HG03521 (cell line): ENCODE measurements at regions not wholly inside any gene's neighbourhood (a gene's known extent, or its start where the extent isn't known, plus 50 kb on each side); places are given as distances from the start of the nearest gene placed in this dataset.

ENCODE experiments used
- ATAC-seq: cut with Tn5 transposase; IDR thresholded peaks from one replicate; pipeline ENCODE4 v1.9.1; 2021; ENCODE audit warnings: mild to moderate bottlenecking, moderate library complexity; ENCODE audit not compliant: unreplicated experiment

GRCh38 chr17:77439189-77440018, 298.6 kb downstream of the SEC14L1 start:
- no peak for ATAC-seq

DNA sequence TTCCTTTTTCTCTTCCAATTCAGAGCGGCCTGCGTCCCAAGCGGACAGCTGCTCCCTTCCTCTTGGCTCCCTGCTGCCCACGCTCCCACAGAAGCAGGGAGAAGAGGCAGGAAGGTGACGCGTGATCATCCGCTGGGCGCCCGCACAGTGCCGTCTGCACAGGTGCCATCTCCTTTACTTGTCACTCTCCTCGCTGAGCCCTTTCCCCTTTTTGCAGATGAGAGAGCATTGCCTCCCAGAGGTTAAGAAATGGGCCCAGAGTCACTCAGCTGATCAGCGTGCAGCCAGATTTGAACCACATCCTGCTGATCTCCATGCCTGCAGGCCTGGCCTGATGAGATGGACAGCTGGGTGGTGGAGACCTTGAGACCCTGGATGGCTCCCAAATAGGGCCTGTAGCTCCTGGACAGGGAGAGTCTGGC, 299.8 kb downstream of the SEC14L1 start:
- no peak for ATAC-seq

GRCh38 chr17:77441130-77441920, 300.6 kb downstream of the SEC14L1 start:
- ATAC-seq = peak; percentile 34

DNA sequence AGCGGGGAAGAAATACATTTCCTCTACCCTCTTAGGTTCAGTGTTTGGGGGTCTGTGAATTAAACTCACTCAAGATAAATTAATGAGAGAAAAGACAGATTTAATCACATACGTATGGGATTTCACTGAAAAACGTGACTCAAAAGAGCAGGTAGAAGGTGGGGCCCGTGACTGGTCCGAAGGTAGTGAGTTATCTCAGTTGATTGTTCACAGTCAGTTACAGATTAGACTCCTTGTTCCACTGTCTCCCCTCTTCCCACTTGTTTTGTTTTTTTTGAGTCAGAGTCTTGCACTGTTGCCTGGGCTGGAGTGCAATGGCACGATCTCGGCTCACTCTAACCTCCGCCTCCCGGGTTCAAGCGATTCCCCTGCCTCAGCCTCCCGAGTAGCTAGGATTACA, 301.2 kb downstream of the SEC14L1 start:
- ATAC-seq = no peak

DNA sequence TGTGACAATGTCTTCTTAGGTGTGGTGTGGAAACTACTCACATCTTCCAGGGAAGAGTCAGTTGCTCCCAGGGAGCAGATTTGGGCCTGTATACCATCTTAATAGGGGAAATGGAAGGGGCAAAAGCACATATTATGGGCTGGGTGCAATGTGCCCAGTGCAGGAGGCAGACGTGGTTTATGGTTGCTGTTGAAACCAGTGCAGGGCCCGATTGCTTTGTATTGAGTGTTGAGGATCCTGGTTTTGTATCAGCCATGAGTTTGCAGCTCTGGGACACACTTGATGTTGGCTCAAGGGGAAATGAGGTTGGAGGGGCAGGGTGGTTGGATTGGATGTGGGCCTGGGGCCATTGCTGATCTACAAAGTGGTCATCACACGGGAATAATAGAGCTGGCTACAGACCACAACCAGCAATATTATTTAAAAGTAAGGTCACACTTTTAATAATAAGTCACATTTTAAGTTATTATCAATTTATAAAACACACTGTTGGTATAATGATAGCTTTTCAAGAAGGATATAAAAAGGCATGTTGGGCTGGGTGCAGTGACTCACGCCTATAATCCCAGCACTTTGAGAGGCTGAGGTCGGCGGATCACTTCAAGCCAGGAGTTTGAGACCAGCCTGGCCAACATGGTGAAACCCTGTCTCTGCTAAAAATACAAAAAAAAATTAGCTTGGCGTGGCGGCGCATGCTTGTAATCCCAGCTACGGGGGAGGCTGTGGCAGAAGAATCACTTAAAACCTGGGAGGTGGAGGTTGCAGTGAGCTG, 302.4 kb downstream of the SEC14L1 start:
- no peak for ATAC-seq

DNA sequence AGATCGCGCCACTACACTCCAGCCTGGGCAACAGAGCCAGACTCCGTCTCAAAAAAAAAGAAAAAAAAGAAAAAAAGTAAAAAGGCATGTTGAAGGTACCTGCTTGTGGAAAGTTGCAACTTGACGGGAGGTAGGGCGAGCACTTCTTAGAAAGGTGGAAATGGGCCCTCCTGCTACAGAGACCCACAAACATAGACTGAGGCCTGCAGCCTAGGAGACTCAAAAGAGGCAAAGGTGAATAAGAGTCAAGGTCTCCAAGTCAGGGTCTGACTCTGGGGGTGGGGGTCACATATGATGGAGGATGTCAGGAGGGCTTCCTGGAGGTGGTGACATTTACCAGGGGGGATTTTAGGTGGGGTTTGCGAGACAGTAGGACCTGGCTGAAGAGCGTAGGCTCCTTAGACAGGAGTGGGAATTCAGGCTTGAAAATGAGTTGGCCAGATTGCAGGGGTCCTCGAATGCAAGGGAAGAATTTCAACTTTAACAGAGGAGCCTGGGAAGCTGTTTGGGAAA, 303.0 kb downstream of the SEC14L1 start:
- no peak for ATAC-seq

DNA sequence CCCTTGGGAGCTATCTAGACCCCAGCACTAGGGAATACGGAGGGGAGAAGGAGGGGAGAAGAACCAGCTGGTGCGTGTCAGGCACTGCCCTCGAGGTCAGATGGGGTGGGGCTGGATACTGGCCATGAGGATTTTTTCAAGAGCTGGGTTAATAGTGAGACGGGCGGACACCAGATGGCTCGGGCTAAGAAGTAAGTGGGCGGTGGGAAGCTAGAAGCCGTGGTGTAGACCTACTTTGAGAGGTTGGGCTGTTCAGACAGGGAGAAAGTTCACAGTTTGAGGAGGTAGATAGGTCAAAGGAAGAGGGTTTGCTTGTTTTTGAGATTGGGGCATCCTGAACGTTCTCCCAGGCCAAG, 303.8 kb downstream of the SEC14L1 start:
- ATAC-seq = no peak

- peak; percentile 37 for ATAC-seq
Observed at GRCh38 chr17:77444984-77445759, 304.4 kb downstream of the SEC14L1 start.

DNA sequence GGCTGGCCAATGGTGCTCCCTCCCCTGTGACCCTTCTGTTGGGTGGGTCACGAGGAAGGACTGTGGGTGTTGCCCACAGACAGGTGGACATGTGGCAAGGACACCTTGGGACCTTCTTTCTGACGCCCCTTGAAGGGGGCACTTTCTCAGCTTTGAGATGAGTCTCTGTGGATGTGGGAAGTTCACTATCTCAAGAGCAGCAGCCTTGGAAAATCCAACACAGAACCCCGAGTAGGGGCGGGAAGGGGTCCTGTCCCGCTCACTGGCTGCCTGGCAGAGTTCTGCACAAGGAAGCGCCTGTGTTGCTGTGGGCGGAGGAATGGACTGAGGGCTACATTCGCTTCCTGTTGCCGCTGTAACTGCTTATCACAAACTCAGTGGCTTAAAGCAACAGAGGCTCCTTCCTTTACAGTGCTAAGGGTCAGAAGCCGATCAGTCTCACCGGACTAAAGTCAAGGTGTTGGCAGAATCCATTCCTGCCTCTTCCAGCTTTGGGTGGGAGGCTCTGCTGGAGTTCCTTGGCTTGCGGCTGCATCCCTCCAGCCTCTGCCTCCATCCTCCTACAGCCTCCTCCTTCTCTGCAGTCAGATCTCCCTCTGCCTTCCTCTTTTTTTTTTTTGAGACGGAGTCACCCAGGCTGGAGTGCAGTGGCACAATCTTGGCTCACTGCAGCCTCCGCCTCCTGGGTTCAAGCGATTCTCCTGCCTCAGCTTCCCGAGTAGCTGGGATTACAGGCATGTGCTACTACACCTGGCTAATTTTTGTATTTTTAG, 305.2 kb downstream of the SEC14L1 start:
- peak; percentile 19 for ATAC-seq

GRCh38 chr17:77446940-77447634, 306.3 kb downstream of the SEC14L1 start:
- ATAC-seq = no peak

- no peak for ATAC-seq
Observed at GRCh38 chr17:77449373-77449907, 308.7 kb downstream of the SEC14L1 start.

- ATAC-seq = no peak
Observed at GRCh38 chr17:77449908-77450741, 309.4 kb downstream of the SEC14L1 start.

DNA sequence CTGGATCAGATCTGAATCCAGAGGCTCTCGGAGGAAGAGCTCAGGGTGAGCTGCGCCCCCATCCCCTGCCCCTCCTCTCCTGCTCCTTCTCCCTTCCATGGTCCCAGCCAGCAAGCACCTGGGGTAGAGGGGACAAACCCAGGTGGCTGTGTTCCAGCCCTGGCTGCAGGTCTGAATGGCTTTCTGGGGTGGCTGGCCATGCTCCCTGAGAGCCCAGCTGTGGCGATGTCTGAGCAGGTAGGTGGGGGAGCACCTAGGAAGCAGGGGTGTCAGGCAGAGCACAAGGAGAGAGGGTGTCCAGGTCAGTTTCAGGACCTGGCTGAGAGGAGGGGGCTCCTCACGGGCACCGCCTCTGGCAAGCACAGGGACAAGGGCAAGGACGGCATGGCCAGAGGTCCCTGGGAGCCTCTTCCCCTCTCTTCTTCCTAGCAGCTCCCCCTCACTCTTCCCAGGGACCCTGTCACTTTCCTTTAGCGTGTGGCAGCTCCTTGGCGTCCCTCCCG, 310.0 kb downstream of the SEC14L1 start:
- no peak for ATAC-seq

- ATAC-seq = no peak
Observed at GRCh38 chr17:77451245-77451893, 310.6 kb downstream of the SEC14L1 start.

DNA sequence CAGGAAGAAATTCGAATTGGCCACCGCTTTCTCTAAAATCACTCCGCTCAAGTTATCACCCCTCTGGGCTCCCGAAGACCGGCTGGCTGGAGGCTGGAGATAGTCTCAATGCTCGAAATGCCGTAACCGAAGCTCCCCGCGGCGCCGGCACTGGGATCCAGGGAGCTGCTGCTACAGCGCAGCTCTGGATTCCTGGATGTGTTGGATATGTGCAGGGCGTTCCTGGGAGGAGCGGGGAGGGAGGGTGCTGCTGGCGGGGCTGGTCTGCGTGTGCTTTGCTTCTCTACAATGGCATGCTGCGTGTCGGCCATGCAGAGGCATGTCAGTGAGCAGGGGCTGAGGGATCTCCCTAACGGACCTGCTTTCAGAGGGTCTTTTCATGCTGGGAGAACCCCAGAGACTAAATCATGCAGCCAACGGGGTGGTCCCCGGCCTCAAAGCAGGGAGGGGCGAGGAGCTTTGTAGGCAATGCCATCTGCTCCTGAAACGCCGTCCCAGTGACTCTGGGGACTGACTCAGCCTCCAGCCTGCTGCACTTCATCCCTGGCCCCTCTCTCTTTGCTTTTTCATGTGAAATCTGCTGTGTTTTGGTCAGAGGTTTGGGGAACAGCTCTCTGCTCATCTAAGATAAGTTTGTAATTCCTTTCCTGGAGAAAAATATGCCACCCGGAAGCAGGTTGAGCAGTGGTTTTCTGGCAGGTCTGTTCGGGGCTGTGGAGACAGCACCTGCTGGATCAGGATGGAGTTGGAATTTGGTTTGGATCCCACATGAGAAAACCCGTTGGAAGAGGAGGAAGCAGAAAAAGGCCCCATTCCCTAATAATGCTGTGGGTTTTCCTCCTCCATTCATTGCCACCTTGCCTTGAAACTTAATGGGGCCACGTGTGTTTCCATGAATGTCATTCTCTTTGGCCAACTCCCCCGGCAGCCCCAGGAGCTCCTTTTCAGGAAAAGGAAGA, 311.4 kb downstream of the SEC14L1 start:
- no peak for ATAC-seq

DNA sequence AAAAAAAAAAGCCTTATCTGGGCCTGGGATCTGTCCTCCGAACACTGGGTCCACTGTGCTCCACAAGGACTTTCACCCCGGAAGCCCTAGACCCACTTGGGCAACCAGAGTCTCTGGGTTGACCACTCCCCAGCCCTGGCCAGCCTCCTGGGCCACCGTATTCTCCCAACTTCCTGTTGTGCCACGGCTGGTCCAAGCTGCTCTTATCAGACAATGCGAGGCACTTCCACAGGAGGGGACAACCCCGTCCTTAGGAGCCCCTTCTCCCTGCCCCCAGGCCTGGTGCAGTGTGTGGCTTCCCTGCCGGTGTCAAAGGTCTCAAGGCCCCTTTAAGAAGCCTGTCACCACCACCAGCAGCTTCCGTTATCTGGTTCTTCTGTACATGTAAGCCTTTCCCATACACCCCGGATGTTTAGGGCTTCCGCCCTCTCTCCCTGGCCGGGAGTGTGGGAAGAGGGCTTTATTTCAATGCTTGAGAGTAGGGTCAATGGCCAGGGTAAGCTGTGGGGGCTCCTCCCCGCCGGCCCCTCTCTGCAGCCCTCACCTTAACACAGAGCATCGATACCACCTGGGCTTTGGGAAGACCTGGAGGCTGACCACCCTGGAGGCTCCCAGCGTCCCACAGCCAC, 313.0 kb downstream of the SEC14L1 start:
- no peak for ATAC-seq
